H1 (cell line): ENCODE measurements at regions not wholly inside any gene's neighbourhood (a gene's known extent, or its start where the extent isn't known, plus 50 kb on each side); places are given as distances from the start of the nearest gene placed in this dataset.
A peak's percentile ranks its signal among the peaks of the same experiment; 100 is the strongest.

Experiments used
- CTCF ChIA-PET: fragments of 300-600 bp; sonication (Branson Sonifier 250); formaldehyde crosslinking; loops from one replicate; lab custom pipeline; 2021; ENCODE audit not compliant: partially characterized antibody; lab: Charles Lee
- POLR2A ChIA-PET: fragments of 300-600 bp; sonication (Branson Sonifier 250); formaldehyde crosslinking; loops from one replicate; lab custom pipeline; 2021; ENCODE audit warnings: inconsistent platforms; ENCODE audit not compliant: partially characterized antibody; lab: Charles Lee
- DNase-seq, 2 experiments: peaks; one replicate each; pipeline versions ENCODE4 v3.0.0 to v3.0.0-alpha.2; 2010 to 2022; ENCODE audit warnings: low spot score in 2 of 2, low read depth in 1 of 2, mixed read lengths in 1 of 2
- FAIRE-seq: peaks from 2 replicates; lab custom pipeline; 2011; peaks lifted over from hg19 to GRCh38; lab: Jason Lieb, UNC
- H2AFZ ChIP-seq: 2 replicates; pipeline ENCODE4 v1.8.1; 2012; ENCODE audit warnings: low read length, inconsistent platforms
- H2AK5ac ChIP-seq: 2 replicates; pipeline ENCODE4 v1.6.1; 2013; ENCODE audit warnings: low read depth, low read length
- H2BK120ac ChIP-seq: replicated peaks from 2 replicates; pipeline ENCODE3; 2013; ENCODE audit warnings: low read depth, low read length, inconsistent platforms
- H2BK12ac ChIP-seq: 2 replicates; pipeline ENCODE4 v1.6.1; 2013; ENCODE audit warnings: low read depth, low read length
- H2BK15ac ChIP-seq: 2 replicates; pipeline ENCODE4 v1.6.1; 2013; ENCODE audit warnings: low read length
- H2BK20ac ChIP-seq: 2 replicates; pipeline ENCODE4 v1.6.1; 2013; ENCODE audit warnings: low read length
- H2BK5ac ChIP-seq: 2 replicates; pipeline ENCODE4 v1.6.1; 2013; ENCODE audit warnings: low read depth, low read length
- H3K14ac ChIP-seq: 2 replicates; pipeline ENCODE4 v1.6.1; 2013; ENCODE audit warnings: inconsistent platforms; ENCODE audit not compliant: insufficient read length
- H3K18ac ChIP-seq: 2 replicates; pipeline ENCODE4 v1.6.1; 2013; ENCODE audit warnings: low read length; ENCODE audit errors: extremely low read depth
- H3K23ac ChIP-seq: 2 replicates; pipeline ENCODE4 v1.6.1; 2013; ENCODE audit warnings: inconsistent platforms; ENCODE audit not compliant: insufficient read length
- H3K23me2 ChIP-seq: 2 replicates; pipeline ENCODE4 v1.6.1; 2013; ENCODE audit warnings: low read depth, low read length
- H3K27ac ChIP-seq: 2 replicates; pipeline ENCODE4 v1.6.1; 2011; ENCODE audit warnings: low read depth, low read length, inconsistent platforms
- H3K27me3 ChIP-seq, 4 experiments: replicated peaks in 1 of 4; 1 replicate in 1 of 4; 2 replicates in 3 of 4; pipeline versions ENCODE4 v1.6.1 to v1.8.1; 2011 to 2013; ENCODE audit warnings: low read length in 3 of 4, mild to moderate bottlenecking in 3 of 4, inconsistent platforms in 2 of 4, mixed read lengths in 2 of 4, moderate library complexity in 1 of 4; ENCODE audit not compliant: control insufficient read depth in 3 of 4, insufficient read depth in 3 of 4; ENCODE audit errors: extremely low read depth in 1 of 4
- H3K36me3 ChIP-seq, 4 experiments: 2 replicates each; pipeline versions ENCODE4 v1.6.1 to v1.8.1; 2011 to 2013; ENCODE audit warnings: mild to moderate bottlenecking in 4 of 4, low read length in 3 of 4, moderate library complexity in 2 of 4, control low read depth in 1 of 4, inconsistent platforms in 1 of 4; ENCODE audit not compliant: insufficient read depth in 4 of 4, control insufficient read depth in 2 of 4
- H3K4ac ChIP-seq: replicated peaks from 2 replicates; pipeline ENCODE3; 2013; ENCODE audit warnings: low read length, low read depth, mixed read lengths, inconsistent platforms; ENCODE audit not compliant: insufficient read length
- H3K4me1 ChIP-seq, 4 experiments: replicated peaks in 1 of 4; 1 replicate in 1 of 4; 2 replicates in 3 of 4; pipeline versions ENCODE4 v1.6.1 to v1.8.1; 2011 to 2013; ENCODE audit warnings: low read length in 3 of 4, inconsistent platforms in 2 of 4, mixed read lengths in 1 of 4; ENCODE audit not compliant: insufficient read depth in 4 of 4, control insufficient read depth in 3 of 4
- H3K4me2 ChIP-seq, 2 experiments: 2 replicates each; pipeline versions ENCODE4 v1.6.1 to v1.8.1; 2011 to 2013; ENCODE audit warnings: low read depth in 2 of 2, low read length in 2 of 2, control low read depth in 1 of 2, inconsistent platforms in 1 of 2, mild to moderate bottlenecking in 1 of 2; ENCODE audit not compliant: insufficient read depth in 1 of 2
- H3K4me3 ChIP-seq, 4 experiments: fragments of 200-600, 300-600 bp in 1 of 4; sonication (generic), shearing (Covaris generic), sonication (Bioruptor Twin) in 1 of 4; 2 replicates each; pipeline versions ENCODE4 v1.5.1 to v1.8.1; 2011 to 2016; ENCODE audit warnings: low read length in 4 of 4, low read depth in 3 of 4, control low read depth in 2 of 4, inconsistent platforms in 2 of 4, mild to moderate bottlenecking in 2 of 4, mixed read lengths in 1 of 4, moderate library complexity in 1 of 4; ENCODE audit not compliant: insufficient read depth in 2 of 4; ENCODE audit errors: extremely low read depth in 1 of 4
- H3K56ac ChIP-seq: replicated peaks from 2 replicates; pipeline ENCODE3; 2013; ENCODE audit warnings: low read depth, mild to moderate bottlenecking, mixed read lengths, low read length, inconsistent platforms; ENCODE audit not compliant: insufficient read length
- H3K79me1 ChIP-seq: 2 replicates; pipeline ENCODE4 v1.6.1; 2013; ENCODE audit warnings: low read depth, low read length, control low read depth
- H3K79me2 ChIP-seq, 2 experiments: 2 replicates each; pipeline versions ENCODE4 v1.6.1 to v1.8.1; 2012 to 2013; ENCODE audit warnings: low read length in 2 of 2, mild to moderate bottlenecking in 2 of 2, inconsistent platforms in 1 of 2; ENCODE audit not compliant: insufficient read depth in 2 of 2, control insufficient read depth in 1 of 2
- H3K9ac ChIP-seq, 4 experiments: replicated peaks in 1 of 4; 1 replicate in 1 of 4; 2 replicates in 3 of 4; pipeline versions ENCODE4 v1.6.1 to v1.8.1; 2011 to 2013; ENCODE audit warnings: low read depth in 3 of 4, low read length in 3 of 4, control low read depth in 2 of 4, mild to moderate bottlenecking in 2 of 4, moderate library complexity in 2 of 4, inconsistent platforms in 1 of 4; ENCODE audit errors: extremely low read depth in 1 of 4
- H3K9me3 ChIP-seq, 2 experiments: 2 replicates each; pipeline versions ENCODE4 v1.6.1 to v1.8.1; 2012 to 2013; ENCODE audit warnings: mild to moderate bottlenecking in 2 of 2, moderate library complexity in 2 of 2, control low read depth in 1 of 2, inconsistent platforms in 1 of 2, low read depth in 1 of 2, low read length in 1 of 2, mixed read lengths in 1 of 2; ENCODE audit not compliant: insufficient read depth in 2 of 2
- H4K20me1 ChIP-seq, 2 experiments: replicated peaks in 1 of 2; 2 replicates each; pipeline versions ENCODE3 to v1.8.1; 2011 to 2013; ENCODE audit warnings: inconsistent platforms in 2 of 2, low read length in 2 of 2, mild to moderate bottlenecking in 1 of 2; ENCODE audit not compliant: insufficient read depth in 2 of 2, control insufficient read depth in 1 of 2
- H4K5ac ChIP-seq: 2 replicates; pipeline ENCODE4 v1.6.1; 2013; ENCODE audit warnings: low read length, low read depth, mixed read lengths, inconsistent platforms; ENCODE audit not compliant: insufficient read length
- H4K8ac ChIP-seq: 2 replicates; pipeline ENCODE4 v1.8.0; 2013; ENCODE audit warnings: mild to moderate bottlenecking, moderate library complexity, low read length, inconsistent platforms; ENCODE audit not compliant: insufficient read depth; ENCODE audit errors: extremely low read depth
- H4K91ac ChIP-seq: replicated peaks from 2 replicates; pipeline ENCODE3; 2013; ENCODE audit warnings: low read length, mixed read lengths, inconsistent platforms; ENCODE audit not compliant: insufficient read length
- CBX8 ChIP-seq: fragments of 300-800, 300-1000 bp; sonication (generic); IDR thresholded peaks from 2 replicates; pipeline ENCODE4 v1.7.1; 2016; ENCODE audit warnings: low read depth, low read length, borderline replicate concordance
- EZH2 ChIP-seq: fragments of 200-600 bp; sonication (generic); IDR thresholded peaks from 2 replicates; pipeline ENCODE4 v1.7.1; 2012; ENCODE audit warnings: low read depth, mild to moderate bottlenecking, moderate library complexity, low read length, inconsistent platforms; ENCODE audit not compliant: severe bottlenecking
- JUN ChIP-seq: IDR thresholded peaks from 2 replicates; pipeline ENCODE4 v1.6.1; 2011; ENCODE audit warnings: low read depth, mild to moderate bottlenecking, improper control_type of control experiment, low read length
- JUND ChIP-seq: IDR thresholded peaks from 2 replicates; pipeline ENCODE4 v1.6.1; 2011; ENCODE audit warnings: mild to moderate bottlenecking, improper control_type of control experiment, low read length
- POLR2A ChIP-seq, 2 experiments: IDR thresholded peaks; 1 replicate in 1 of 2; 2 replicates in 1 of 2; pipeline ENCODE4 v1.6.1; 2011; ENCODE audit warnings: low read depth in 2 of 2, low read length in 2 of 2, mild to moderate bottlenecking in 2 of 2; ENCODE audit errors: control extremely low read depth in 1 of 2
- POU5F1 ChIP-seq: IDR thresholded peaks from 2 replicates; pipeline ENCODE4 v1.6.1; 2011; ENCODE audit warnings: low read depth, mild to moderate bottlenecking, low read length, moderate library complexity
- SAP30 ChIP-seq: fragments of 300-600 bp; sonication (generic); IDR thresholded peaks from 2 replicates; pipeline ENCODE4 v1.7.1; 2012; ENCODE audit warnings: low read length, moderate library complexity, mild to moderate bottlenecking, inconsistent platforms; ENCODE audit not compliant: insufficient read depth, insufficient replicate concordance
- SIN3A ChIP-seq, 2 experiments: IDR thresholded peaks in 1 of 2; conservative IDR thresholded peaks in 1 of 2; 2 replicates each; pipeline ENCODE4 v1.6.1; 2011 to 2012; ENCODE audit warnings: low read length in 2 of 2, improper control_type of control experiment in 1 of 2, low read depth in 1 of 2, mild to moderate bottlenecking in 1 of 2
- SP2 ChIP-seq: IDR thresholded peaks from 2 replicates; pipeline ENCODE4 v1.6.1; 2012; ENCODE audit warnings: mild to moderate bottlenecking, low read length, inconsistent platforms
- SUZ12 ChIP-seq: fragments of 200-600 bp; sonication (generic); IDR thresholded peaks from 2 replicates; pipeline ENCODE4 v1.6.1; 2012; ENCODE audit warnings: mild to moderate bottlenecking, inconsistent platforms, low read length, moderate library complexity, mixed read lengths
- TBP ChIP-seq: IDR thresholded peaks from 2 replicates; pipeline ENCODE4 v1.6.1; 2011; ENCODE audit warnings: low read depth, low read length, improper control_type of control experiment
- WGBS, 2 experiments: shearing (Covaris generic) in 1 of 2; methylation state at CpG; one replicate each; pipeline versions ENCODE4 v1.1.6 to v1.1.7; 2013 to 2015; ENCODE audit warnings: low lambda C conversion rate in 2 of 2, mixed read lengths in 2 of 2, inconsistent platforms in 1 of 2, low coverage in 1 of 2, missing lambda C conversion rate in 1 of 2; ENCODE audit not compliant: insufficient replicate concordance in 2 of 2, insufficient coverage in 1 of 2, insufficient read length in 1 of 2; ENCODE audit errors: extremely low coverage in 1 of 2, missing lambda C conversion rate in 1 of 2; 5-methylcytosine and 5-hydroxymethylcytosine counted together

- POLR2A ChIA-PET: no interaction called here
- Histone ChIP-seq H2BK12ac (no peak overlapping the region), H3K4me1 (0 out of 7 replicates have a peak, but pooled peaks cover 0 to 6% (median 0%) of the 10 kb centered on the region in 4 experiments), H2BK120ac (no peak overlapping the region), H4K5ac (no peak overlapping the region), H2BK20ac (no peak overlapping the region), H3K14ac (no peak overlapping the region), H3K4me2 (no peak overlapping the region), H4K91ac (no peak overlapping the region), H3K36me3 (no peaks in the 10 kb centered on the region), H3K79me2 (no peaks in the 10 kb centered on the region), H2AK5ac (no peak overlapping the region), H3K23ac (no peak overlapping the region), H4K8ac (no peak overlapping the region), H3K23me2 (no peaks in the 10 kb centered on the region), H2BK15ac (no peak overlapping the region), H3K4ac (no peak overlapping the region), H4K20me1 (no peaks in the 10 kb centered on the region), H3K18ac (no peak overlapping the region), H3K27me3 (no peaks in the 10 kb centered on the region), H3K79me1 (no peaks in the 10 kb centered on the region), H3K9me3 (no peaks in the 10 kb centered on the region), H3K56ac (no peak overlapping the region), H2AFZ (no peak overlapping the region; the same call in 1 of the 2 replicates), H3K4me3 (no peak overlapping the region), H2BK5ac (no peak overlapping the region), H3K27ac (no peak overlapping the region), H3K9ac (no peak overlapping the region)
- WGBS, 2 experiments: 27% methylated on average over 2 of the region's 2 CpGs; no CpG with 5 or more reads in 1 of the 2 experiments
- CTCF ChIA-PET: interaction anchor here (0.5 kb wide), 1 partner anchor 8 kb away, joined by 3 read pairs; no protein-coding TSS in a partner anchor
- no peak for FAIRE-seq
- no peak for TF ChIP-seq POU5F1
- no peak for TF ChIP-seq POLR2A (IDR thresholded peaks at IDR 0.05; ENCODE audit: control extremely low read depth in 1 of 2, low read depth in 2 of 2, low read length in 2 of 2)
- no peak for TF ChIP-seq CBX8
- TF ChIP-seq SAP30: no peak
- TF ChIP-seq JUN: 0 out of 2 replicates have a peak, but pooled peaks have one; percentile 27
- no peak for TF ChIP-seq EZH2
- no peak for TF ChIP-seq TBP
- TF ChIP-seq SIN3A (conservative IDR thresholded peaks at IDR 0.05 in 1 of 2, IDR thresholded peaks at IDR 0.05 in 1 of 2; ENCODE audit: low read depth in 1 of 2, low read length in 2 of 2): no peak
- TF ChIP-seq SUZ12: no peak
- TF ChIP-seq JUND: 0 out of 2 replicates have a peak, but pooled peaks have one; percentile 34
- TF ChIP-seq SP2: no peak
- no peak for DNase-seq
These were observed 149.2 kb downstream of the CRPPA start for GRCh38 chr7:16271990-16272665.
